H9 (cell line): ENCODE measurements at regions not wholly inside any gene's neighbourhood (a gene's known extent, or its start where the extent isn't known, plus 50 kb on each side); places are given as distances from the start of the nearest gene placed in this dataset.

ENCODE experiments used
- DNase-seq: peaks from one replicate; pipeline ENCODE4 v3.0.0-alpha.2; 2017
- H2AFZ ChIP-seq: one replicate; pipeline ENCODE4 v1.6.1; 2013; ENCODE audit warnings: mild to moderate bottlenecking, low read length, control low read depth, moderate library complexity
- H2AK5ac ChIP-seq: 2 replicates; pipeline ENCODE4 v1.6.1; 2013; ENCODE audit warnings: low read length, control low read depth, mixed read lengths; ENCODE audit not compliant: insufficient read length
- H2BK120ac ChIP-seq: one replicate; pipeline ENCODE4 v1.6.1; 2013; ENCODE audit warnings: low read depth, mild to moderate bottlenecking, low read length, control low read depth, inconsistent platforms; ENCODE audit not compliant: poor library complexity, severe bottlenecking
- H2BK12ac ChIP-seq: 2 replicates; pipeline ENCODE4 v1.6.1; 2013; ENCODE audit warnings: low read length, control low read depth, mixed read lengths, low read depth; ENCODE audit not compliant: insufficient read length
- H2BK15ac ChIP-seq: 2 replicates; pipeline ENCODE4 v1.6.1; 2013; ENCODE audit warnings: low read depth, low read length, control low read depth
- H2BK20ac ChIP-seq: one replicate; pipeline ENCODE4 v1.6.1; 2013; ENCODE audit warnings: low read depth, mild to moderate bottlenecking, low read length, control low read depth, inconsistent platforms; ENCODE audit not compliant: poor library complexity, severe bottlenecking
- H2BK5ac ChIP-seq: 2 replicates; pipeline ENCODE4 v1.6.1; 2013; ENCODE audit warnings: low read length, control low read depth, mixed read lengths; ENCODE audit not compliant: insufficient read length
- H3K14ac ChIP-seq: 2 replicates; pipeline ENCODE4 v1.6.1; 2013; ENCODE audit warnings: low read length, control low read depth; ENCODE audit not compliant: insufficient read depth
- H3K18ac ChIP-seq: 2 replicates; pipeline ENCODE4 v1.6.1; 2013; ENCODE audit warnings: low read depth, mild to moderate bottlenecking, mixed read lengths, low read length, control low read depth; ENCODE audit not compliant: insufficient read length
- H3K23ac ChIP-seq: 2 replicates; pipeline ENCODE4 v1.6.1; 2013; ENCODE audit warnings: low read length, control low read depth, mixed read lengths, low read depth; ENCODE audit not compliant: insufficient read length
- H3K23me2 ChIP-seq: 2 replicates; pipeline ENCODE4 v1.6.1; 2013; ENCODE audit warnings: low read depth, mild to moderate bottlenecking, mixed read lengths, low read length, control low read depth; ENCODE audit not compliant: insufficient read length, poor library complexity, severe bottlenecking
- H3K27ac ChIP-seq: 2 replicates; pipeline ENCODE4 v1.5.1; 2013; ENCODE audit warnings: low read length, control low read depth, mixed read lengths, low read depth; ENCODE audit not compliant: insufficient read length
- H3K27me3 ChIP-seq: 2 replicates; pipeline ENCODE4 v1.6.1; 2013; ENCODE audit warnings: low read length, control low read depth, inconsistent platforms; ENCODE audit not compliant: insufficient read depth
- H3K4ac ChIP-seq: 2 replicates; pipeline ENCODE4 v1.6.1; 2013; ENCODE audit warnings: low read depth, mild to moderate bottlenecking, control low read depth, inconsistent platforms, low read length, moderate library complexity
- H3K4me1 ChIP-seq: 2 replicates; pipeline ENCODE4 v1.6.1; 2013; ENCODE audit warnings: low read length, control low read depth, inconsistent platforms; ENCODE audit not compliant: insufficient read depth
- H3K4me2 ChIP-seq: 2 replicates; pipeline ENCODE4 v1.6.1; 2013; ENCODE audit warnings: low read length, control low read depth, mixed read lengths; ENCODE audit not compliant: insufficient read length, insufficient read depth
- H3K56ac ChIP-seq: 2 replicates; pipeline ENCODE4 v1.6.1; 2013; ENCODE audit warnings: low read depth, mild to moderate bottlenecking, mixed read lengths, low read length, control low read depth; ENCODE audit not compliant: insufficient read length
- H3K79me1 ChIP-seq: 2 replicates; pipeline ENCODE4 v1.6.1; 2013; ENCODE audit warnings: low read depth, mild to moderate bottlenecking, moderate library complexity, low read length, control low read depth, inconsistent platforms; ENCODE audit not compliant: insufficient read depth, poor library complexity, severe bottlenecking
- H3K79me2 ChIP-seq: 2 replicates; pipeline ENCODE4 v1.6.1; 2013; ENCODE audit warnings: low read length, control low read depth, inconsistent platforms; ENCODE audit not compliant: insufficient read depth
- H3K9ac ChIP-seq: 2 replicates; pipeline ENCODE4 v1.6.1; 2013; ENCODE audit warnings: low read length, control low read depth, mixed read lengths; ENCODE audit not compliant: insufficient read length; ENCODE audit errors: extremely low read depth
- H3K9me3 ChIP-seq: one replicate; pipeline ENCODE4 v1.6.1; 2013; ENCODE audit warnings: low read depth, low read length, inconsistent platforms; ENCODE audit not compliant: control insufficient read depth
- H3T11ph ChIP-seq: one replicate; pipeline ENCODE4 v1.6.1; 2013; ENCODE audit warnings: mild to moderate bottlenecking, low read length, control low read depth, inconsistent platforms
- H4K20me1 ChIP-seq: one replicate; pipeline ENCODE4 v1.6.1; 2013; ENCODE audit not compliant: control insufficient read depth, insufficient read length, insufficient read depth
- H4K5ac ChIP-seq: 2 replicates; pipeline ENCODE4 v1.6.1; 2013; ENCODE audit warnings: low read depth, mild to moderate bottlenecking, mixed read lengths, low read length, control low read depth; ENCODE audit not compliant: insufficient read length
- H4K8ac ChIP-seq: replicated peaks from 2 replicates; pipeline ENCODE4 v1.6.1; 2013; ENCODE audit warnings: low read length, control low read depth, mixed read lengths, low read depth; ENCODE audit not compliant: insufficient read length
- H4K91ac ChIP-seq: 2 replicates; pipeline ENCODE4 v1.6.1; 2013; ENCODE audit warnings: low read depth, mild to moderate bottlenecking, moderate library complexity, mixed read lengths, low read length, control low read depth; ENCODE audit not compliant: insufficient read length
- H3K27ac Mint-ChIP-seq, 3 experiments: 2 replicates in 2 of 3; 3 replicates in 1 of 3; pipeline ENCODE4 v1.8.0; 2020 to 2021; ENCODE audit warnings: mixed read lengths in 3 of 3, mild to moderate bottlenecking in 1 of 3, moderate library complexity in 1 of 3
- H3K27me3 Mint-ChIP-seq: 2 replicates; pipeline ENCODE4 v1.8.0; 2021; ENCODE audit warnings: low read depth, mild to moderate bottlenecking, moderate library complexity, mixed read lengths
- H3K36me3 Mint-ChIP-seq, 3 experiments: 2 replicates in 2 of 3; 3 replicates in 1 of 3; pipeline ENCODE4 v1.8.0; 2020 to 2021; ENCODE audit warnings: low read depth in 3 of 3, mixed read lengths in 3 of 3; ENCODE audit not compliant: insufficient read depth in 1 of 3
- H3K4me1 Mint-ChIP-seq, 2 experiments: 2 replicates each; pipeline ENCODE4 v1.8.0; 2020; ENCODE audit warnings: mixed read lengths in 2 of 2
- H3K4me3 Mint-ChIP-seq, 2 experiments: 2 replicates in 1 of 2; 3 replicates in 1 of 2; pipeline ENCODE4 v1.8.0; 2020 to 2021; ENCODE audit warnings: mild to moderate bottlenecking in 2 of 2, mixed read lengths in 2 of 2, moderate library complexity in 1 of 2
- H3K9me3 Mint-ChIP-seq, 2 experiments: 2 replicates in 1 of 2; 3 replicates in 1 of 2; pipeline ENCODE4 v1.8.0; 2020; ENCODE audit warnings: mild to moderate bottlenecking in 2 of 2, mixed read lengths in 2 of 2, moderate library complexity in 1 of 2
- WGBS: extraction: QIAGEN DNeasy Blood & Tissue Kit; methylation state at CpG from one replicate; pipeline ENCODE4 v1.1.7; 2013; ENCODE audit warnings: missing lambda C conversion rate, low lambda C conversion rate, mixed read lengths; ENCODE audit not compliant: insufficient read length; ENCODE audit errors: extremely low coverage; 5-methylcytosine and 5-hydroxymethylcytosine counted together
- TF ChIP-seq, protein P1 (sequence below): fragments of 200-600 bp; sonication (generic); conservative IDR thresholded peaks from 3 replicates; pipeline ENCODE4 v1.8.0; 2021; ENCODE audit warnings: antibody characterized with exemption, mild to moderate bottlenecking

DNA sequence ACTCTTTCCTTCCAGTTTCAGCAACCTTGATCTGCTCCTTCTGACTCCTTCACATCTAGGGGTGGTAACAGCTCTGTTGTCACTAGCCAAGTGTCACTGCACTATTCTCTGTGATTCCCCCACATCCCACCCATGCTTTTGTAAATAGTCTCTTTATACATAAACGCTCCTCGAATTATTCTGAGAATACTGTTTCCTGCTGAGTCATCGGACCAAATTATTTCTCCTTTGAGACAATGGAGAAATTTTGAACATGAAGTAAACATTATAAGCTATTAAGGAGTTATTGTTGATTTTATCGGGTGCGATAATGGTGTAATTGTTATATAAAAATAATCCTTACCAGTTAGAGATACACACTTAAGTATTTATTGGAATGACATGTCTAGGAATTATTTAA lies 245.1 kb upstream of the RPS6KA3 start:
- H2BK12ac ChIP-seq, result no peak overlapping the region
- H3K27ac ChIP-seq, result no peak overlapping the region
- no peak overlapping the region for H3K18ac ChIP-seq
- H4K8ac ChIP-seq, result no peak overlapping the region
- no peak overlapping the region for H3K9ac ChIP-seq
- no peak overlapping the region for H3K4me2 ChIP-seq
- no peak overlapping the region for H2BK5ac ChIP-seq
- H3K36me3 Mint-ChIP-seq, result no peaks in the 10 kb centered on the region
- H3K9me3 ChIP-seq, result peaks cover 31% of the 10 kb centered on the region
- H3K23ac ChIP-seq, result no peak overlapping the region
- no peak for DNase-seq
- H3K4me1 ChIP-seq, result no peaks in the 10 kb centered on the region
- H3K27me3 Mint-ChIP-seq, result no peaks in the 10 kb centered on the region; the same call in 1 of the 2 replicates
- H2AK5ac ChIP-seq, result no peak overlapping the region
- TF ChIP-seq, protein P1, sequence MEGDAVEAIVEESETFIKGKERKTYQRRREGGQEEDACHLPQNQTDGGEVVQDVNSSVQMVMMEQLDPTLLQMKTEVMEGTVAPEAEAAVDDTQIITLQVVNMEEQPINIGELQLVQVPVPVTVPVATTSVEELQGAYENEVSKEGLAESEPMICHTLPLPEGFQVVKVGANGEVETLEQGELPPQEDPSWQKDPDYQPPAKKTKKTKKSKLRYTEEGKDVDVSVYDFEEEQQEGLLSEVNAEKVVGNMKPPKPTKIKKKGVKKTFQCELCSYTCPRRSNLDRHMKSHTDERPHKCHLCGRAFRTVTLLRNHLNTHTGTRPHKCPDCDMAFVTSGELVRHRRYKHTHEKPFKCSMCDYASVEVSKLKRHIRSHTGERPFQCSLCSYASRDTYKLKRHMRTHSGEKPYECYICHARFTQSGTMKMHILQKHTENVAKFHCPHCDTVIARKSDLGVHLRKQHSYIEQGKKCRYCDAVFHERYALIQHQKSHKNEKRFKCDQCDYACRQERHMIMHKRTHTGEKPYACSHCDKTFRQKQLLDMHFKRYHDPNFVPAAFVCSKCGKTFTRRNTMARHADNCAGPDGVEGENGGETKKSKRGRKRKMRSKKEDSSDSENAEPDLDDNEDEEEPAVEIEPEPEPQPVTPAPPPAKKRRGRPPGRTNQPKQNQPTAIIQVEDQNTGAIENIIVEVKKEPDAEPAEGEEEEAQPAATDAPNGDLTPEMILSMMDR, result no peak
- H2BK15ac ChIP-seq, result no peak overlapping the region
- no peak overlapping the region for H4K5ac ChIP-seq
- H3K56ac ChIP-seq, result no peak overlapping the region
- no peak overlapping the region for H2BK120ac ChIP-seq
- no peak overlapping the region for H2BK20ac ChIP-seq
- no CpG with 5 or more reads among the region's 5 CpGs for WGBS
- H3K14ac ChIP-seq, result no peak overlapping the region
- H3T11ph ChIP-seq, result no peak overlapping the region
- no peak overlapping the region for H3K27ac Mint-ChIP-seq
- H3K79me2 ChIP-seq, result no peaks in the 10 kb centered on the region
- peaks cover 15 to 47% of the 10 kb centered on the region in 2 experiments for H3K9me3 Mint-ChIP-seq
- H4K20me1 ChIP-seq, result no peaks in the 10 kb centered on the region
- no peaks in the 10 kb centered on the region for H3K79me1 ChIP-seq
- H3K23me2 ChIP-seq, result no peaks in the 10 kb centered on the region
- H4K91ac ChIP-seq, result no peak overlapping the region
- no peak overlapping the region for H3K4ac ChIP-seq
- H3K27me3 ChIP-seq, result no peaks in the 10 kb centered on the region
- H3K4me1 Mint-ChIP-seq, result no peaks in the 10 kb centered on the region
- H2AFZ ChIP-seq, result no peak overlapping the region
- no peak overlapping the region for H3K4me3 Mint-ChIP-seq
